HCT116 (cell line): ENCODE measurements at regions not wholly inside any gene's neighbourhood (a gene's known extent, or its start where the extent isn't known, plus 50 kb on each side); places are given as distances from the start of the nearest gene placed in this dataset.

Experiments
- ATAC-seq: fragments of 200-7000 bp; cut with Tn5 transposase; 2 replicates; pipeline ENCODE4 v1.9.1; 2020; ENCODE audit warnings: mild to moderate bottlenecking, moderate library complexity
- BruUV-seq: library from RNA; stranded (reverse); fragments of 400-500 nt; replicated peaks from 2 replicates; lab custom pipeline; 2021; lab: Mats Ljungman, UMichigan
- CTCF ChIA-PET: fragments of 300-600 bp; sonication (Branson Sonifier 250); formaldehyde crosslinking; loops from one replicate; lab custom pipeline; 2021; ENCODE audit warnings: antibody characterized with exemption; lab: Charles Lee
- POLR2A ChIA-PET: fragments of 300-600, 350-600 bp; sonication (Branson Sonifier 250); formaldehyde crosslinking; loops from one replicate; lab custom pipeline; 2021; ENCODE audit warnings: antibody characterized with exemption; lab: Charles Lee
- RAD21 ChIA-PET, 2 experiments: fragments of 300-600 bp; sonication (Branson Sonifier 250); formaldehyde crosslinking; loops; one replicate each; lab custom pipeline; 2023; ENCODE audit warnings: low total read pairs in 2 of 2; ENCODE audit not compliant: uncharacterized antibody in 2 of 2, unreplicated experiment in 2 of 2, low non-redundant PET in 1 of 2; lab: Charles Lee
- DNase-seq: peaks from one replicate; pipeline ENCODE4 v3.0.0-alpha.2; 2010; ENCODE audit warnings: low read depth, low spot score
- H2AFZ ChIP-seq: fragments of 200-600 bp; shearing (Covaris generic), sonication (generic); 2 replicates; pipeline ENCODE4 v1.6.1; 2017; ENCODE audit warnings: low read depth, mixed run types, mixed read lengths, antibody characterized with exemption, low read length; ENCODE audit not compliant: poor library complexity, severe bottlenecking
- H3K27ac ChIP-seq: 2 replicates; pipeline ENCODE4 v1.5.1; 2012; ENCODE audit warnings: low read depth, low read length
- H3K27me3 ChIP-seq: fragments of 200-600 bp; sonication (generic); 2 replicates; pipeline ENCODE4 v1.6.1; 2016; ENCODE audit warnings: mixed run types, low read length, mixed read lengths; ENCODE audit not compliant: insufficient read depth
- H3K36me3 ChIP-seq, 2 experiments: fragments of 200-500 bp in 1 of 2; fragments of 200-600 bp in 1 of 2; sonication (Bioruptor generic) in 1 of 2; sonication (generic) in 1 of 2; 2 replicates each; pipeline versions ENCODE4 v1.5.1 to v1.6.1; 2014 to 2016; ENCODE audit warnings: low read length in 2 of 2, inconsistent platforms in 1 of 2, mixed read lengths in 1 of 2, mixed run types in 1 of 2; ENCODE audit not compliant: insufficient read depth in 2 of 2, control insufficient read depth in 1 of 2
- H3K4me1 ChIP-seq, 2 experiments: fragments of 200-600 bp in 1 of 2; sonication (generic) in 1 of 2; 2 replicates each; pipeline versions ENCODE4 v1.5.1 to v1.6.1; 2012 to 2017; ENCODE audit warnings: low read length in 2 of 2, inconsistent platforms in 1 of 2, mild to moderate bottlenecking in 1 of 2, mixed read lengths in 1 of 2, mixed run types in 1 of 2, moderate library complexity in 1 of 2; ENCODE audit not compliant: insufficient read depth in 2 of 2, control insufficient read depth in 1 of 2
- H3K4me2 ChIP-seq: fragments of 200-600 bp; sonication (generic); 2 replicates; pipeline ENCODE4 v1.6.1; 2017; ENCODE audit warnings: mixed run types, low read length, mixed read lengths
- H3K4me3 ChIP-seq, 2 experiments: fragments of 200-600 bp in 1 of 2; sonication (generic) in 1 of 2; replicated peaks in 1 of 2; 2 replicates each; pipeline ENCODE4 v1.5.1; 2011 to 2016; ENCODE audit warnings: low read length in 2 of 2, control low read depth in 1 of 2, low read depth in 1 of 2, mild to moderate bottlenecking in 1 of 2, mixed read lengths in 1 of 2, mixed run types in 1 of 2
- H3K79me2 ChIP-seq: fragments of 200-600 bp; sonication (generic); 2 replicates; pipeline ENCODE4 v1.6.1; 2017; ENCODE audit warnings: mild to moderate bottlenecking, mixed run types, low read length, moderate library complexity, mixed read lengths; ENCODE audit not compliant: insufficient read depth
- H3K9ac ChIP-seq: fragments of 200-600 bp; sonication (generic); 2 replicates; pipeline ENCODE4 v1.6.1; 2016; ENCODE audit warnings: low read length, mixed read lengths
- H3K9me2 ChIP-seq: fragments of 200-600 bp; sonication (generic), shearing (Covaris generic); 2 replicates; pipeline ENCODE4 v1.6.1; 2017; ENCODE audit warnings: mixed run types, mild to moderate bottlenecking, moderate library complexity; ENCODE audit not compliant: insufficient read depth
- H3K9me3 ChIP-seq, 2 experiments: fragments of 200-500 bp in 1 of 2; fragments of 200-600 bp in 1 of 2; sonication (Bioruptor generic) in 1 of 2; sonication (generic) in 1 of 2; 2 replicates each; pipeline ENCODE4 v1.6.1; 2014 to 2017; ENCODE audit warnings: low read length in 2 of 2, mixed read lengths in 2 of 2, inconsistent platforms in 1 of 2, low read depth in 1 of 2, mild to moderate bottlenecking in 1 of 2, mixed run types in 1 of 2, moderate library complexity in 1 of 2; ENCODE audit not compliant: control insufficient read depth in 1 of 2, insufficient read depth in 1 of 2
- H4K20me1 ChIP-seq: fragments of 200-600 bp; sonication (generic), shearing (Covaris generic); 2 replicates; pipeline ENCODE4 v1.6.1; 2017; ENCODE audit warnings: mixed run types, mild to moderate bottlenecking, moderate library complexity; ENCODE audit not compliant: insufficient read depth
- CBX3 ChIP-seq: IDR thresholded peaks from 2 replicates; pipeline ENCODE4 v1.6.1; 2012; ENCODE audit warnings: low read depth
- CEBPB ChIP-seq: IDR thresholded peaks from 2 replicates; pipeline ENCODE4 v1.6.1; 2012; ENCODE audit warnings: low read depth
- EZH2 ChIP-seq: fragments of 200-600 bp; sonication (generic); IDR thresholded peaks from 2 replicates; pipeline ENCODE4 v1.6.1; 2017; ENCODE audit warnings: antibody characterized with exemption, mixed run types
- FOSL1 ChIP-seq: IDR thresholded peaks from 2 replicates; pipeline ENCODE4 v1.6.1; 2012; ENCODE audit warnings: low read depth
- JUND ChIP-seq: IDR thresholded peaks from 2 replicates; pipeline ENCODE4 v1.6.1; 2012
- POLR2A ChIP-seq: IDR thresholded peaks from 2 replicates; pipeline ENCODE4 v1.7.0; 2011; ENCODE audit warnings: borderline replicate concordance; ENCODE audit not compliant: insufficient read depth, insufficient read length; ENCODE audit errors: extremely low read depth
- POLR2AphosphoS5 ChIP-seq: IDR thresholded peaks from 2 replicates; pipeline ENCODE4 v1.6.1; 2011; ENCODE audit warnings: mild to moderate bottlenecking, low read depth, low read length, moderate library complexity
- RAD21 ChIP-seq: IDR thresholded peaks from 2 replicates; pipeline ENCODE4 v1.6.1; 2012; ENCODE audit warnings: low read depth, mild to moderate bottlenecking
- SIN3A ChIP-seq: IDR thresholded peaks from 2 replicates; pipeline ENCODE4 v1.6.1; 2012; ENCODE audit warnings: low read depth
- SP1 ChIP-seq: IDR thresholded peaks from 2 replicates; pipeline ENCODE4 v1.6.1; 2012; ENCODE audit warnings: low read depth
- intact Hi-C: fragments of 100-400 bp; cut with micrococcal nuclease; formaldehyde crosslinking; loops from 2 replicates; pipeline ENCODE4 v1.10.0; 2022
- TF ChIP-seq, protein P1 (sequence below): IDR thresholded peaks from 2 replicates; pipeline ENCODE4 v1.6.1; 2011; ENCODE audit warnings: mild to moderate bottlenecking, low read length, moderate library complexity; ENCODE audit not compliant: insufficient replicate concordance; ENCODE audit errors: extremely low read depth
- TF ChIP-seq, protein P2 (sequence below): IDR thresholded peaks from 2 replicates; pipeline ENCODE4 v1.6.1; 2012
- TF ChIP-seq, protein P3 (sequence below): IDR thresholded peaks from 2 replicates; pipeline ENCODE4 v1.6.1; 2012; ENCODE audit warnings: low read depth

DNA sequence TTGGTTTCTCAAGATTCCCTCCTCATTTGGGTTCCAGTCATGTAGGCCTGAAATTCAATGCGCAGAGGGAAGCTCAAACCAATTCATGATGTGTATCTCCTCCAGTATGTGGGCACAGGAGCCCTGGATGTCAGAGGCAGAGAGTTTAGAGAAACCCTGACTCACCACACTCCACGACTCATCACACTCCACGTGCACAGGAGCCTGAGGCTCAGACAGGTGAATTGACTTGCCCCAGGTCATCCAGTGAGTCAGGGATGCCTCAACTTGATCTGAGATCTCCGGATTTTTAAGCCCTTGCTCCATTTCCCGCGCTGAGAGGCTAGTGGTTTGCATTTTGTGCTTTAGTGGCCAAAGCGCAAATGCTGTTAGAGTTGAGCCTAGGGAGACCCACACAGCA lies 183.9 kb downstream of the HAPSTR1 start:
- H3K4me1 ChIP-seq: no peaks in the 10 kb centered on the region
- no peaks in the 10 kb centered on the region for H3K36me3 ChIP-seq
- ChIA-PET RAD21 (no interaction called here), CTCF (no interaction called here), POLR2A (no interaction called here)
- H3K79me2 ChIP-seq: no peaks in the 10 kb centered on the region
- no peaks in the 10 kb centered on the region for H4K20me1 ChIP-seq
- intact Hi-C loops: no loop called here
- ATAC-seq: no peak
- H3K9me3 ChIP-seq: no peaks in the 10 kb centered on the region
- no TSS peak for BruUV-seq
- DNase-seq: no peak
- H3K4me3 ChIP-seq: no peak overlapping the region
- no peak overlapping the region for H3K9ac ChIP-seq
- no peaks in the 10 kb centered on the region for H3K9me2 ChIP-seq
- H2AFZ ChIP-seq: no peak overlapping the region
- TF ChIP-seq FOSL1: no peak
- TF ChIP-seq, protein P1, sequence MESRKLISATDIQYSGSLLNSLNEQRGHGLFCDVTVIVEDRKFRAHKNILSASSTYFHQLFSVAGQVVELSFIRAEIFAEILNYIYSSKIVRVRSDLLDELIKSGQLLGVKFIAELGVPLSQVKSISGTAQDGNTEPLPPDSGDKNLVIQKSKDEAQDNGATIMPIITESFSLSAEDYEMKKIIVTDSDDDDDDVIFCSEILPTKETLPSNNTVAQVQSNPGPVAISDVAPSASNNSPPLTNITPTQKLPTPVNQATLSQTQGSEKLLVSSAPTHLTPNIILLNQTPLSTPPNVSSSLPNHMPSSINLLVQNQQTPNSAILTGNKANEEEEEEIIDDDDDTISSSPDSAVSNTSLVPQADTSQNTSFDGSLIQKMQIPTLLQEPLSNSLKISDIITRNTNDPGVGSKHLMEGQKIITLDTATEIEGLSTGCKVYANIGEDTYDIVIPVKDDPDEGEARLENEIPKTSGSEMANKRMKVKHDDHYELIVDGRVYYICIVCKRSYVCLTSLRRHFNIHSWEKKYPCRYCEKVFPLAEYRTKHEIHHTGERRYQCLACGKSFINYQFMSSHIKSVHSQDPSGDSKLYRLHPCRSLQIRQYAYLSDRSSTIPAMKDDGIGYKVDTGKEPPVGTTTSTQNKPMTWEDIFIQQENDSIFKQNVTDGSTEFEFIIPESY: no peak
- TF ChIP-seq SIN3A: no peak
- TF ChIP-seq RAD21: no peak
- TF ChIP-seq POLR2A: no peak
- no peak for TF ChIP-seq POLR2AphosphoS5
- TF ChIP-seq, protein P2, sequence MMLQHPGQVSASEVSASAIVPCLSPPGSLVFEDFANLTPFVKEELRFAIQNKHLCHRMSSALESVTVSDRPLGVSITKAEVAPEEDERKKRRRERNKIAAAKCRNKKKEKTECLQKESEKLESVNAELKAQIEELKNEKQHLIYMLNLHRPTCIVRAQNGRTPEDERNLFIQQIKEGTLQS: no peak
- H3K4me2 ChIP-seq: no peak overlapping the region
- no peak overlapping the region for H3K27ac ChIP-seq
- peaks cover 38% of the 10 kb centered on the region for H3K27me3 ChIP-seq

DNA sequence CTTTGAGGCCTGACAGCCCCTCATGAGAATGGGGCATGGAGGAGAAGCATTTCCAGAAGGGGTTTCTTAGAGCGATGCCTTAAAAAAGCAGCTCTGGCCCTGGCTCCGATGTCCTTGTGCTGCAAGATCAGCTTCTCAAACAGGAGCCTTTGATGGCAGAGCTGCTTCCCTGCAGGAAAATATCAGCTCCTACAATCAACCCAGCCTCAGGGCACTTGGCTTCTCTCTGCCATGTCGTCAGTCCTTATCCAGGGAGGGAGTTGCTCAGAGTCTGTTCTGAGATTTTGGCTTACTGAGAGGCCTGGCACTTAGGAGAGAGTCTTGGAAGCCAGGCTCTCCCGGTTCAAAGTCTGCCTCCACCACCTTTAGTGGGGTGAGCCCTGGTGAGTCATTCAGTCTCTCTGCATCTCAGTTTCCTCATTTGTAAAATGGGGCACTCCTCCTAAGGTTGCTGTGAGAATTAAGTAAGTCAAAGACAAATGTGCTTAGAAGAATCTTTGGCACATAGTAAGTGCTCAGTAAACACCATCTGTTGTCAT lies 184.4 kb downstream of the HAPSTR1 start:
- TF ChIP-seq SP1 (no peak), CEBPB (no peak), CBX3 (no peak), JUND (no peak), POLR2AphosphoS5 (no peak), EZH2 (no peak), SIN3A (no peak), POLR2A (no peak), FOSL1 (no peak)
- TF ChIP-seq, protein P3, sequence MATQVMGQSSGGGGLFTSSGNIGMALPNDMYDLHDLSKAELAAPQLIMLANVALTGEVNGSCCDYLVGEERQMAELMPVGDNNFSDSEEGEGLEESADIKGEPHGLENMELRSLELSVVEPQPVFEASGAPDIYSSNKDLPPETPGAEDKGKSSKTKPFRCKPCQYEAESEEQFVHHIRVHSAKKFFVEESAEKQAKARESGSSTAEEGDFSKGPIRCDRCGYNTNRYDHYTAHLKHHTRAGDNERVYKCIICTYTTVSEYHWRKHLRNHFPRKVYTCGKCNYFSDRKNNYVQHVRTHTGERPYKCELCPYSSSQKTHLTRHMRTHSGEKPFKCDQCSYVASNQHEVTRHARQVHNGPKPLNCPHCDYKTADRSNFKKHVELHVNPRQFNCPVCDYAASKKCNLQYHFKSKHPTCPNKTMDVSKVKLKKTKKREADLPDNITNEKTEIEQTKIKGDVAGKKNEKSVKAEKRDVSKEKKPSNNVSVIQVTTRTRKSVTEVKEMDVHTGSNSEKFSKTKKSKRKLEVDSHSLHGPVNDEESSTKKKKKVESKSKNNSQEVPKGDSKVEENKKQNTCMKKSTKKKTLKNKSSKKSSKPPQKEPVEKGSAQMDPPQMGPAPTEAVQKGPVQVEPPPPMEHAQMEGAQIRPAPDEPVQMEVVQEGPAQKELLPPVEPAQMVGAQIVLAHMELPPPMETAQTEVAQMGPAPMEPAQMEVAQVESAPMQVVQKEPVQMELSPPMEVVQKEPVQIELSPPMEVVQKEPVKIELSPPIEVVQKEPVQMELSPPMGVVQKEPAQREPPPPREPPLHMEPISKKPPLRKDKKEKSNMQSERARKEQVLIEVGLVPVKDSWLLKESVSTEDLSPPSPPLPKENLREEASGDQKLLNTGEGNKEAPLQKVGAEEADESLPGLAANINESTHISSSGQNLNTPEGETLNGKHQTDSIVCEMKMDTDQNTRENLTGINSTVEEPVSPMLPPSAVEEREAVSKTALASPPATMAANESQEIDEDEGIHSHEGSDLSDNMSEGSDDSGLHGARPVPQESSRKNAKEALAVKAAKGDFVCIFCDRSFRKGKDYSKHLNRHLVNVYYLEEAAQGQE: no peak
- TF ChIP-seq, protein P2: no peak
- POLR2A ChIA-PET: no interaction called here
- H4K20me1 ChIP-seq: no peaks in the 10 kb centered on the region
- no peak for DNase-seq
- CTCF ChIA-PET: no interaction called here
- peaks cover 43% of the 10 kb centered on the region for H3K27me3 ChIP-seq
- H3K9me3 ChIP-seq: no peaks in the 10 kb centered on the region
- no peaks in the 10 kb centered on the region for H3K9me2 ChIP-seq
- H3K36me3 ChIP-seq: no peaks in the 10 kb centered on the region
- RAD21 ChIA-PET: no interaction called here
- no peak overlapping the region for H3K9ac ChIP-seq
- H3K4me2 ChIP-seq: no peak overlapping the region
- BruUV-seq: no TSS peak
- H3K27ac ChIP-seq: no peak overlapping the region
- H3K79me2 ChIP-seq: no peaks in the 10 kb centered on the region
- intact Hi-C loops: no loop called here
- no peaks in the 10 kb centered on the region for H3K4me1 ChIP-seq
- H2AFZ ChIP-seq: no peak overlapping the region
- ATAC-seq: no peak
- no peak overlapping the region for H3K4me3 ChIP-seq
